Aorta (tissue), 5 donors: ENCODE measurements at regions not wholly inside any gene's neighbourhood (a gene's known extent, or its start where the extent isn't known, plus 50 kb on each side); places are given as distances from the start of the nearest gene placed in this dataset.

Source experiments
- ATAC-seq: fragments of 200-7000 bp; cut with Tn5 transposase; one replicate; pipeline ENCODE4 v1.9.1; 2022; ENCODE audit warnings: moderate library complexity; ENCODE audit not compliant: low FRiP score
- DNase-seq, 2 donors: peaks; one replicate each; pipeline ENCODE4 v3.0.0-alpha.2; 2020
- H3K27ac ChIP-seq, 2 donors: one replicate each; pipeline ENCODE4 v1.5.1; 2013; ENCODE audit warnings: low read length in 2 of 2, mild to moderate bottlenecking in 2 of 2, moderate library complexity in 2 of 2, control low read depth in 1 of 2, inconsistent platforms in 1 of 2, low read depth in 1 of 2
- H3K27me3 ChIP-seq, 2 donors: one replicate each; pipeline ENCODE4 v1.6.1; 2013; ENCODE audit warnings: control low read depth in 1 of 2, low read length in 1 of 2, mild to moderate bottlenecking in 1 of 2, moderate library complexity in 1 of 2; ENCODE audit not compliant: insufficient read depth in 2 of 2, control insufficient read depth in 1 of 2
- H3K36me3 ChIP-seq, 2 donors: one replicate each; pipeline ENCODE4 v1.6.1; 2013; ENCODE audit warnings: control low read depth in 1 of 2, low read length in 1 of 2, mild to moderate bottlenecking in 1 of 2; ENCODE audit not compliant: insufficient read depth in 2 of 2, control insufficient read depth in 1 of 2
- H3K4me1 ChIP-seq, 2 donors: one replicate each; pipeline ENCODE4 v1.6.1; 2013; ENCODE audit warnings: low read length in 2 of 2, control low read depth in 1 of 2, mild to moderate bottlenecking in 1 of 2, moderate library complexity in 1 of 2; ENCODE audit not compliant: insufficient read depth in 2 of 2, control insufficient read depth in 1 of 2
- H3K4me3 ChIP-seq, 2 donors: one replicate each; pipeline ENCODE4 v1.5.1; 2013; ENCODE audit warnings: low read length in 2 of 2, control low read depth in 1 of 2, mild to moderate bottlenecking in 1 of 2
- H3K9me3 ChIP-seq: one replicate; pipeline ENCODE4 v1.6.1; 2013; ENCODE audit warnings: mild to moderate bottlenecking, low read length; ENCODE audit not compliant: control insufficient read depth
- WGBS, 2 donors: extraction: QIAGEN DNeasy Blood & Tissue Kit; methylation state at CpG; one replicate each; pipeline ENCODE4 v1.1.7; 2013; 5-methylcytosine and 5-hydroxymethylcytosine counted together
- intact Hi-C, 2 donors: fragments of 100-400 bp; cut with DNase I; formaldehyde crosslinking; loops; one replicate each; pipeline versions ENCODE4 v1.14.2 to v1.15.0; 2022
- donor health status: healthy with polysubstance abuse.
- donor health status: Bipolar disorder and iron deficiency.
- donor health status: DM: no; HTN: no; CAD: no.
- donor health status: DM: no; HTN: no; CAD: no.
- donor health status: DM: yes; HTN: yes; CAD: no.

GRCh38 chr2:150156876-150157275 is 330.6 kb downstream of the RND3 start:
- H3K27ac ChIP-seq, result no peak overlapping the region
- DNase-seq (no peak), ATAC-seq (no peak)
- H3K4me1 ChIP-seq, result no peaks in the 10 kb centered on the region
- no peak overlapping the region for H3K4me3 ChIP-seq
- no peaks in the 10 kb centered on the region for H3K9me3 ChIP-seq
- no peaks in the 10 kb centered on the region for H3K27me3 ChIP-seq
- 68 to 73% methylated on average over 2 of the region's 2 CpGs for WGBS, 2 donors
- intact Hi-C loops, result no loop called here
- H3K36me3 ChIP-seq, result no peaks in the 10 kb centered on the region

DNA sequence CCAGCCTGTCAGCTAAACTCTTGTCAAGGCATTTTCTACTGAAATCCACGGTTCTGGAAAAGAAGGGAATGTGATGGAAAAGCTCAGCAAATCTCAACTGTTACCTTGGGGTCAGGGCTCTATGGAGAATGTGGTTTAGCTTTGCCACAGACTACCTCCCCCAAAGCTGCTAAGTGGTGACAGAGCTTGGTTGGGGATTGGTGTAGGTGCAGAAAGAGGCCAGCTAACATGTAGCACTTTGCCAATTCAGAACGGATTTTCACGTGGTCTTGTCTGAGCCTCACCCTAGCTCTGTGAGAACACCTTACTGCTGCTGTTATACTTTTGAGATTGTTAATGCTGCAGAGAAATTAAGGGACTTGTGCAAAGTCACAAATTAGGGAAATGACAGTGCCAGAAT is 331.1 kb downstream of the RND3 start:
- no peaks in the 10 kb centered on the region for H3K4me1 ChIP-seq
- no peaks in the 10 kb centered on the region for H3K27me3 ChIP-seq
- no peaks in the 10 kb centered on the region for H3K36me3 ChIP-seq
- intact Hi-C loops, result no loop called here
- no peaks in the 10 kb centered on the region for H3K9me3 ChIP-seq
- no peak for ATAC-seq
- 60 to 68% methylated on average over 3 of the region's 3 CpGs for WGBS, 2 donors
- H3K27ac ChIP-seq, result no peak overlapping the region
- no peak overlapping the region for H3K4me3 ChIP-seq
- no peak for DNase-seq

DNA sequence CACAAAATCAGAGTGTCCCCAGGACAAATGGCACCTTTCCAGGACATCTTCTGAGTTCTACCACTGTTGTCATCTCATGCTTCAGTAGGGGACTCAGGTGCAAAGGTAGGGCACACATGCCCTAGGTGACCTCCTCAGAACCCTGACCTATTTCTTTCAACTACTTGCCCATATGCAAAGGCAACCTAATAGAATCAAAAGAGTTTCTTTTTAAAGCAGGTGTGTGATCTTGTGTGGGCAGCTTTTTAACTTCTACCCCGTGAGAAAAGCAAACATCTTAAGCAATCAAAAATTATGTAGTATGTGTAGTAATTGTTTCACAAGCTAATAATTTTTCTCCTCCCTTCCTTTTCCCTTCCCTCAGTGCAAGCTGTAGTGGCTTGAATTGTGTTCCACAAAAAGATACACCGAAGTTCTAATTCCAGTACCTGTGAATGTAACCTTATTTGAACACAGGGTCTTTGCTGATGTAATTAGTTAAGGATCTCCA is 333.1 kb downstream of the RND3 start:
- Histone ChIP-seq H3K4me3 (no peak overlapping the region), H3K27ac (no peak overlapping the region), H3K27me3 (no peaks in the 10 kb centered on the region), H3K9me3 (no peaks in the 10 kb centered on the region), H3K4me1 (no peaks in the 10 kb centered on the region), H3K36me3 (no peaks in the 10 kb centered on the region)
- DNase-seq (no peak), ATAC-seq (no peak)
- intact Hi-C loops, result no loop called here
- 68 to 83% methylated on average over 2 of the region's 2 CpGs for WGBS, 2 donors

DNA sequence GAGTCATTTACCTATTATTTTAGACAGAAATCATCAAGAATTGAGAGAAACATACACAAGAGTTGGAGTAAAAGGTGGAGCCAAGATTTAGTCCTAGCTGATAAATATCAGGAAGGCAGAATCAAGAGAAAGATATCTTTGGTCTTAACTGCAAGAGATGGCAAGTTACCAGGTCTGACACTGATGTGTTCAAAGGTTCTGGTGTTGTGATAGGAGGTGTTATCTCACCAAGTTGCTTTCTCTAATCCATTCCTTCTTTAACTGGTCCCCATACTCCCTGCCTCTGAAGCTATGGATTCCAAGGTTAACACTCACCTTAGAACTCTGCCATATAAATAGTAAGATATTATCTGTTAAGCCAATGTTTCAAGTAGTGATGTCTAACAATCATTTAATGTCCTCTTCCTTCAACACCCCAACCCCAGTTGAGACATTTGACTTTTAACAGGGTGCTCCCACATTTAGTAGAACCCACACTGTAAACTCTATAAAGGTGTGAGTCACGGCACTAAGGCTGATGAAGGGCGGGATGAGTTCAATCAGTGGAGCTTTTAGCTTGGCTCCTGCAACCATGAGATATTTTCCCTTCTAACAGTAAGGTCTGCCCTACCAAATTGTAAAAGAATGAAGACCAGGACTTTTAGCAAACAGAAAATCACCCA is 333.7 kb downstream of the RND3 start:
- intact Hi-C loops, result no loop called here
- 94 to 97% methylated on average over 2 of the region's 2 CpGs for WGBS, 2 donors
- H3K27me3 ChIP-seq, result no peaks in the 10 kb centered on the region
- H3K4me3 ChIP-seq, result no peak overlapping the region
- DNase-seq (no peak), ATAC-seq (no peak)
- H3K36me3 ChIP-seq, result no peaks in the 10 kb centered on the region
- no peak overlapping the region for H3K27ac ChIP-seq
- H3K9me3 ChIP-seq, result no peaks in the 10 kb centered on the region
- H3K4me1 ChIP-seq, result no peaks in the 10 kb centered on the region

DNA sequence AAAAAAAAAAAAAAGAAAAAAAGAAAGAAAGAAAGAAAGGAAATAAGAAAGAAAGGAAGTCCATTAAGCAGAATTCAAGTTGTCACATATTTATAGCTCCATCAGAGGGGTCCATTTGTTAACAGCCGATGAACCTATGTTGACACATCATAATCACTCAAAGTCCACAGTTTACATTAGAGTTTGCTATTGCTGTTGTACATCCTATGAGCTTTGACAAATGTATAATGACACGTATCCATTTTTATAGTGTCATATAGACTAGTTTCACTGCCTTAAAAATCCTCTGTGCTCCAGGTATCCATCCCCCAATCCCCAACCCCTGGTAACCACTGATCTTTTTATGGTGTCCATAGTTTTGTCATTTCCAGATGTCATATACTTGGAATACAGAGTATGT is 335.2 kb downstream of the RND3 start:
- Histone ChIP-seq H3K36me3 (no peaks in the 10 kb centered on the region), H3K27ac (no peak overlapping the region), H3K27me3 (no peaks in the 10 kb centered on the region), H3K9me3 (no peaks in the 10 kb centered on the region), H3K4me3 (no peak overlapping the region), H3K4me1 (no peaks in the 10 kb centered on the region)
- intact Hi-C loops, result no loop called here
- WGBS, 2 donors, result 69 to 85% methylated on average over 2 of the region's 2 CpGs
- DNase-seq (no peak), ATAC-seq (no peak)

- Histone ChIP-seq H3K9me3 (peaks cover 6% of the 10 kb centered on the region), H3K36me3 (peaks cover 0 to 1% of the 10 kb centered on the region in 2 donors), H3K4me3 (no peak overlapping the region), H3K4me1 (no peaks in the 10 kb centered on the region), H3K27ac (no peak overlapping the region), H3K27me3 (no peaks in the 10 kb centered on the region)
- DNase-seq, result no peak
- no peak for ATAC-seq
- intact Hi-C loops, result no loop called here
- WGBS, 2 donors, result 41 to 52% methylated on average over 2 of the region's 2 CpGs
These were observed 337.3 kb downstream of the RND3 start for GRCh38 chr2:150150144-150150543.

- H3K27ac ChIP-seq, result no peak overlapping the region
- H3K4me1 ChIP-seq, result no peaks in the 10 kb centered on the region
- no peak overlapping the region for H3K4me3 ChIP-seq
- peaks cover 6% of the 10 kb centered on the region for H3K9me3 ChIP-seq
- peaks cover 0 to 1% of the 10 kb centered on the region in 2 donors for H3K36me3 ChIP-seq
- H3K27me3 ChIP-seq, result no peaks in the 10 kb centered on the region
- WGBS, 2 donors, result 87 to 93% methylated on average over 6 of the region's 6 CpGs
- intact Hi-C loops, result no loop called here
- ATAC-seq (no peak), DNase-seq (no peak)
These were observed 339.4 kb downstream of the RND3 start for GRCh38 chr2:150147889-150148683.

DNA sequence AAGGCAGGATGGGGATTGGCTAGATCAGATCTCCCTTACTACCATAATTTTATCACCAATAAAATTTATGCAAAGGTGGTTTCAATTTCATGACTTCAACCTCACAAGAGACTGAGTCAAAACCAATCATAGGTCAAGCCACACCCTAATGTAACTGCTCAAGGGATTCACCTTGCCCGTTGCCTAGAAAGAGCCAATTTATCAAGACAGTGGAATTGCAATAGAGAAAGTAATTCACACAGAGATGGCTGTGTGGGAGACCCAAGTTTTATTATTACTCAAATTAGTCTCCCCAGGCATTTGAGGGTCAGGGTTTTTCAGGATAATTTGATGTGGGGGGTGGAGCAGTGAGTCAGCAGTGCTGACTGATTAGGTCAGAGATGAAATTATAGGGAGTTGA is 340.6 kb downstream of the RND3 start:
- 69 to 87% methylated on average over 1 of the region's 1 CpG for WGBS, 2 donors
- ATAC-seq, result no peak
- no peaks in the 10 kb centered on the region for H3K27me3 ChIP-seq
- no peak overlapping the region for H3K27ac ChIP-seq
- peaks cover 0 to 1% of the 10 kb centered on the region in 2 donors for H3K36me3 ChIP-seq
- intact Hi-C loops, result no loop called here
- no peaks in the 10 kb centered on the region for H3K4me1 ChIP-seq
- no peak for DNase-seq
- H3K4me3 ChIP-seq, result no peak overlapping the region
- peaks cover 6% of the 10 kb centered on the region for H3K9me3 ChIP-seq

DNA sequence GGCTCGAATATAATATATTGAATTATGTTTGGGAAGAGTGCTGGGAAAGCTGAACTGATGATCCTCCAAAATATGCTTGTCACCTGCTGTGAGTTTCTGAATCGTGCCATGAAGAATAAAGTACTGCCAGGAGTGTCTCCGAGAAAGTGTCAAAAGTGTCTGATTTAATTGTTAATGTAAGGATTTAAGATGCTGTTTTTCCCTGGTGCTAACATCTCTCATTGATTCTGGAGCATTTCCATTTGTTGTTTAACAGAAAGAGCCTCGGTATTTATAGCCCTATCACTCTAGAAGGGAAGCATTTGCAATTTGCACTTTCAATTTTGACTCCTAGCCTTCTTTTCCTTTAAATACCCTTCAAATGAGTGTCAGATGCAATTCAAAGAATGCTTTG is 342.2 kb downstream of the RND3 start:
- H3K4me3 ChIP-seq, result no peak overlapping the region
- ATAC-seq (no peak), DNase-seq (no peak)
- H3K36me3 ChIP-seq, result peaks cover 0 to 1% of the 10 kb centered on the region in 2 donors
- intact Hi-C loops, result no loop called here
- H3K4me1 ChIP-seq, result no peaks in the 10 kb centered on the region
- H3K27ac ChIP-seq, result no peak overlapping the region
- peaks cover 6% of the 10 kb centered on the region for H3K9me3 ChIP-seq
- 80 to 90% methylated on average over 4 of the region's 4 CpGs for WGBS, 2 donors
- H3K27me3 ChIP-seq, result no peaks in the 10 kb centered on the region
